Mesendoderm (in vitro differentiated cells): ENCODE measurements at regions not wholly inside any gene's neighbourhood (a gene's known extent, or its start where the extent isn't known, plus 50 kb on each side); places are given as distances from the start of the nearest gene placed in this dataset.
"Not testable (repeated sequence)": the region's sequence is repeated elsewhere in the genome, so short reads cannot be mapped to it uniquely, and the experiment has no call there.

ENCODE experiments used
- DNase-seq: peaks from one replicate; pipeline ENCODE4 v3.0.0; 2013
- H2AK5ac ChIP-seq: 2 replicates; pipeline ENCODE4 v1.6.1; 2013; ENCODE audit warnings: low read length, inconsistent platforms
- H2BK120ac ChIP-seq: 2 replicates; pipeline ENCODE4 v1.6.1; 2013; ENCODE audit warnings: low read depth, mild to moderate bottlenecking, low read length, moderate library complexity, mixed read lengths
- H2BK15ac ChIP-seq: replicated peaks from 2 replicates; pipeline ENCODE4 v1.6.1; 2013; ENCODE audit warnings: low read depth, mild to moderate bottlenecking, moderate library complexity
- H2BK5ac ChIP-seq: 2 replicates; pipeline ENCODE4 v1.6.1; 2013; ENCODE audit warnings: low read length, inconsistent platforms
- H3K18ac ChIP-seq: 2 replicates; pipeline ENCODE4 v1.6.1; 2013; ENCODE audit warnings: mild to moderate bottlenecking, low read length, mixed read lengths
- H3K23ac ChIP-seq: one replicate; pipeline ENCODE4 v1.6.1; 2013; ENCODE audit warnings: low read length
- H3K27ac ChIP-seq: 2 replicates; pipeline ENCODE4 v1.5.1; 2013; ENCODE audit warnings: low read depth, mild to moderate bottlenecking, inconsistent platforms, low read length, moderate library complexity
- H3K27me3 ChIP-seq: 2 replicates; pipeline ENCODE4 v1.6.1; 2013; ENCODE audit warnings: low read length, control low read depth, mild to moderate bottlenecking, inconsistent platforms; ENCODE audit not compliant: insufficient read depth, poor library complexity
- H3K36me3 ChIP-seq: 2 replicates; pipeline ENCODE4 v1.6.1; 2013; ENCODE audit warnings: low read length, inconsistent platforms; ENCODE audit not compliant: control insufficient read depth, insufficient read depth
- H3K4ac ChIP-seq: one replicate; pipeline ENCODE4 v1.6.1; 2013; ENCODE audit warnings: low read depth, mild to moderate bottlenecking, low read length, moderate library complexity
- H3K4me1 ChIP-seq: 2 replicates; pipeline ENCODE4 v1.6.1; 2013; ENCODE audit warnings: low read depth, low read length, inconsistent platforms; ENCODE audit not compliant: control insufficient read depth
- H3K4me2 ChIP-seq: 2 replicates; pipeline ENCODE4 v1.6.1; 2013; ENCODE audit warnings: low read length
- H3K4me3 ChIP-seq: 2 replicates; pipeline ENCODE4 v1.5.1; 2013; ENCODE audit warnings: mild to moderate bottlenecking, low read length
- H3K56ac ChIP-seq: one replicate; pipeline ENCODE4 v1.6.1; 2013; ENCODE audit warnings: low read length
- H3K79me1 ChIP-seq: 2 replicates; pipeline ENCODE4 v1.6.1; 2013; ENCODE audit warnings: low read length, inconsistent platforms
- H3K79me2 ChIP-seq: 2 replicates; pipeline ENCODE4 v1.6.1; 2013; ENCODE audit warnings: mild to moderate bottlenecking, low read length; ENCODE audit not compliant: control insufficient read depth, insufficient read depth
- H3K9ac ChIP-seq: 2 replicates; pipeline ENCODE4 v1.6.1; 2013; ENCODE audit warnings: low read length, inconsistent platforms
- H4K5ac ChIP-seq: one replicate; pipeline ENCODE4 v1.6.1; 2013; ENCODE audit warnings: low read length
- H4K8ac ChIP-seq: one replicate; pipeline ENCODE4 v1.6.1; 2013; ENCODE audit warnings: low read depth, mild to moderate bottlenecking, control low read depth, low read length, moderate library complexity
- WGBS: extraction: QIAGEN DNeasy Blood & Tissue Kit; methylation state at CpG from one replicate; pipeline ENCODE4 v1.1.7; 2013; ENCODE audit warnings: low lambda C conversion rate, missing lambda C conversion rate; ENCODE audit not compliant: insufficient coverage; ENCODE audit errors: extremely low coverage; 5-methylcytosine and 5-hydroxymethylcytosine counted together

DNA sequence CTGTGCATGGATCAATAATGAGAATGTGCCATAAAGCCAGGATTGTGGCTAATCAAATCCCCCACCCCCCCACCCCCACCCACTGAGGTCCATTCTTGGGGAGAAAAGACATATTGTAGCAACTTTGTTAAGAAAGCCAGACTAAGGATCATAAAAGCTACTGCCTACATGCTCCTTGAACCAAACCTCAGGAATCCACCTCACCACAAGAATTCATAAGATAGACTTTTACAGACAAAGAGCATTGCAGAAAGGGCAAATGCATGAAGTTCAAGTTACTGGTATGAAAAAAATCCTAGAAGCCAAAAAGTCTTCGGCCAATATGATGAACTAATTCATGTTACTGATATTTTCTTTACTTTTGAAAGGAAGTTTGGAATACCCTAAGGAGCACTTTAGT is 187.9 kb upstream of the ARID1B start:
- Histone ChIP-seq H3K23ac (no peak overlapping the region), H3K4ac (no peak overlapping the region), H4K8ac (no peak overlapping the region), H4K5ac (no peak overlapping the region), H3K56ac (no peak overlapping the region), H3K18ac (no peak overlapping the region), H3K27ac (no peak overlapping the region), H3K4me2 (no peak overlapping the region), H3K27me3 (no peaks in the 10 kb centered on the region), H3K79me2 (no peaks in the 10 kb centered on the region), H3K79me1 (no peaks in the 10 kb centered on the region), H3K9ac (no peak overlapping the region), H2BK15ac (no peak overlapping the region), H2BK120ac (no peak overlapping the region), H2BK5ac (no peak overlapping the region), H3K4me3 (no peak overlapping the region), H2AK5ac (no peak overlapping the region), H3K4me1 (no peaks in the 10 kb centered on the region), H3K36me3 (no peaks in the 10 kb centered on the region)
- no CpG with 5 or more reads among the region's 1 CpG for WGBS
- DNase-seq: no peak

DNA sequence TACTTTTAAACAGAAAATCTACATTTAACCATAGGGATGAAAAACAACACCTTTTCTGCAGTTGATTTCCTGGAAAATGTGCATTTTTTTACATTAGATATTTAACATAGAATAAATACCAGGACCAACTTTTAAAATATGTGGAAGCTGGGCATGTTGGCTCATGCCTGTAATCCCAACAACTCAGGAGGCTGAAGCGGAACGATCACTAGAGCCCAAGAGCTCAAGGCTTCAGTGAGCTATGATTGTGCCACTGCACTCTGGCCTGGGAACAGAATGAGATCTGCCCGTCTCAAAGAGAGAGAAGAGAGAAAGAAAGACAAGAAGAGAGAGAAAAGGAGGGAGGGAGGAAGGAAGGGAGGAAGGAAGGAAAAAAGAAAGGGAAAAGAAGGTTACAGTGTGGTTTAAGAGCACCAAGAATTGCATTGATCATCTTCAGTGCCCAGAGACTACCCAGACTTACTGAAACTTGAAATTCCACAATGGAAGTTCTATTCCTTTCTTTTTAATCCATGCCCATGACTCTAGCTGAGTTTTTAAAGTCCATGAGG is 189.4 kb upstream of the ARID1B start:
- Histone ChIP-seq H3K4me3 (no peak overlapping the region), H2AK5ac (no peak overlapping the region), H3K4me2 (no peak overlapping the region), H3K56ac (no peak overlapping the region), H3K27ac (no peak overlapping the region), H3K36me3 (no peaks in the 10 kb centered on the region), H3K4ac (no peak overlapping the region), H3K23ac (no peak overlapping the region), H3K27me3 (no peaks in the 10 kb centered on the region), H4K5ac (no peak overlapping the region), H2BK5ac (no peak overlapping the region), H3K79me1 (no peaks in the 10 kb centered on the region), H3K9ac (no peak overlapping the region), H3K79me2 (no peaks in the 10 kb centered on the region), H2BK15ac (no peak overlapping the region), H3K18ac (no peak overlapping the region), H2BK120ac (no peak overlapping the region), H4K8ac (no peak overlapping the region), H3K4me1 (no peaks in the 10 kb centered on the region)
- DNase-seq: no peak
- no CpG with 5 or more reads among the region's 3 CpGs for WGBS

DNA sequence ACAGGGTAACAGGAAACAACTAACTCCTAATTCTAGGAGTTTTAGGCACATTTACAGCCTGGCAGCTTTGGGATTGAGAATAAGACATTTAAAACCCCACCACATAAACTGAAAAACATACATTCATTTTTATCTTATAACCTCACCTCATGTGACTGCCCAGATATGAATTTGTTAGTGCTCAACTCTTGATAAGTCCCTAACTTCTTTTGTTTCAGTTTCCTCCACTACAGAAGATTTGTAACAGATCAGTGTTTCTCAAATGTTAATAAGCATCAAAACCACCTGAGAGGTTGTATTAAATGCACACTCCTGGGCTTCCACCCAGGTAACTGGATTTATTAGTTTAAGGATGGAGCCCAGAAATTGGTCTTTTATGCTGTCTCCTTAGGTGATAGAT is 190.1 kb upstream of the ARID1B start:
- no peaks in the 10 kb centered on the region for H3K27me3 ChIP-seq
- no peaks in the 10 kb centered on the region for H3K4me1 ChIP-seq
- no peak overlapping the region for H3K9ac ChIP-seq
- H4K5ac ChIP-seq: no peak overlapping the region
- no peak overlapping the region for H4K8ac ChIP-seq
- H2AK5ac ChIP-seq: no peak overlapping the region
- no peak for DNase-seq
- no peaks in the 10 kb centered on the region for H3K36me3 ChIP-seq
- no peak overlapping the region for H3K56ac ChIP-seq
- no peak overlapping the region for H3K18ac ChIP-seq
- no peak overlapping the region for H3K27ac ChIP-seq
- no peaks in the 10 kb centered on the region for H3K79me2 ChIP-seq
- no peak overlapping the region for H2BK120ac ChIP-seq
- H3K4ac ChIP-seq: no peak overlapping the region
- H3K23ac ChIP-seq: no peak overlapping the region
- no peak overlapping the region for H3K4me3 ChIP-seq
- H3K4me2 ChIP-seq: no peak overlapping the region
- no peak overlapping the region for H2BK15ac ChIP-seq
- H2BK5ac ChIP-seq: no peak overlapping the region
- H3K79me1 ChIP-seq: no peaks in the 10 kb centered on the region

DNA sequence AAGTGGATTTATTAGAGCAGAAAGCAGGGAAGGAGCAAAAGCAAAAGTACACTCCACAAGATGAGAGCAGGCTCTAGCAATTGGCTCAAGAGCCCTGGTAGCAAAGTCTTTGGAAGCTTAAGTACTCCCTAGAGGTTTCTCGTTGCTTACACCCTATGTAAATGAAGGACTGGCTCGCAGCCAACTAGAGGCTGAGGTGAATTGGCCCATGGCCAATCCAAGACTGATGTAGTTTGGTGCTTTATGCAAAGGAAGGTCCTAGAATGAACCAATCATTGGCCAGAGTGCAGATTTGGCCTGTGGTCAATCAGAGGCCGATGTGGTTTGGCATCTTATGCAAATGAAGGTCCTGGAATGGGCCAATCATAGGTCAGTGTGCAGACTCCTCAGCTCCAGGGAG is 191.3 kb upstream of the ARID1B start:
- H3K23ac ChIP-seq: no peak overlapping the region
- no peak overlapping the region for H2AK5ac ChIP-seq
- no peak overlapping the region for H2BK5ac ChIP-seq
- H3K4me1 ChIP-seq: no peaks in the 10 kb centered on the region
- DNase-seq: no peak
- no peak overlapping the region for H4K8ac ChIP-seq
- H3K36me3 ChIP-seq: no peaks in the 10 kb centered on the region
- no peak overlapping the region for H4K5ac ChIP-seq
- H3K4me2 ChIP-seq: no peak overlapping the region
- no peak overlapping the region for H3K9ac ChIP-seq
- H3K27ac ChIP-seq: no peak overlapping the region
- WGBS: no CpG with 5 or more reads among the region's 3 CpGs
- no peak overlapping the region for H3K4ac ChIP-seq
- no peaks in the 10 kb centered on the region for H3K79me2 ChIP-seq
- no peak overlapping the region for H2BK15ac ChIP-seq
- H3K27me3 ChIP-seq: no peaks in the 10 kb centered on the region
- no peaks in the 10 kb centered on the region for H3K79me1 ChIP-seq
- H3K18ac ChIP-seq: no peak overlapping the region
- H3K56ac ChIP-seq: no peak overlapping the region
- no peak overlapping the region for H2BK120ac ChIP-seq
- no peak overlapping the region for H3K4me3 ChIP-seq

DNA sequence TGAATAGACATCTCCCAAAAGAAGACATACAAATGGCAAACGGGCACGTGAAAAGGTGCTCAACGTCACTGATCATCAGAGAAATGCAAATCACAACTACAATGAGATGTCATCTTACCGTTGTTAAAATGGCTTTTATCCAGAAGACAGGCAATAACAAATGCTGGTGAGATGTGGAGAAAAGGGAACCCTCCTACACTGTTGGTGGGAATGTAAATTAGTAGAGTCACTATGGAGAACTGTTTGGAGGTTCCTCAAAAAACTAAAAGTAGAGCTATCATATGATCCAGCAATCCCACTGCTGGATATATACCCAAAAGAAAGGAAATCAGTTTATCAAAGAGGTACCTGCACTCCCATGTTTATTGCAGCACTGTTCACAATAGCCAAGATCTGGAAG is 193.1 kb upstream of the ARID1B start:
- not testable (repeated sequence) for H2BK120ac ChIP-seq, H3K4me2 ChIP-seq, H3K9ac ChIP-seq, H3K4me1 ChIP-seq, H2AK5ac ChIP-seq, H3K27me3 ChIP-seq, H3K79me2 ChIP-seq, H3K23ac ChIP-seq, H4K8ac ChIP-seq, H3K4me3 ChIP-seq, H2BK15ac ChIP-seq, DNase-seq, H3K79me1 ChIP-seq, H3K27ac ChIP-seq, H3K56ac ChIP-seq, H3K4ac ChIP-seq, H3K36me3 ChIP-seq, H4K5ac ChIP-seq, H3K18ac ChIP-seq, H2BK5ac ChIP-seq
- WGBS: no CpG with 5 or more reads among the region's 4 CpGs

DNA sequence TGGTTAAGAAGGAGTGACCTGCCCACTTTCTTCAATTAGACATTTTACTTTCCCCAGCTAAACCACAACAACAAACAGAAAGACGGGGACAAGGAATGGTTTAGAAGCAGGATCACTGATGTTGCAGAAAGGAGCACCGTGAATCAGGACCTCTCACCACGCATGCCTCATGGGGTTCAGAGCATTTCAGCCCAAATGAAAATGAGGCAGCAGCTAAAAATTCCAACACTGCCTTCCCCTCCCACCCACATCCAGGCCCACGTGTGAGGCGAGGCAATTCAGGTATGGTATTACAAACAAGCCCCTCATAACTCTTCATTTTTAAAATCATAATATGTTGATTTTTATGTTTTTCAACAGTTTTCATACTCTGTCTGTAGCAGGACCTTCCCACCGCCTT is 194.1 kb upstream of the ARID1B start:
- Histone ChIP-seq H3K79me2 (no peaks in the 10 kb centered on the region), H4K8ac (no peak overlapping the region), H4K5ac (no peak overlapping the region), H3K23ac (no peak overlapping the region), H3K4me1 (no peaks in the 10 kb centered on the region), H3K27me3 (no peaks in the 10 kb centered on the region), H3K36me3 (no peaks in the 10 kb centered on the region), H2AK5ac (no peak overlapping the region), H3K79me1 (no peaks in the 10 kb centered on the region), H3K56ac (no peak overlapping the region), H2BK15ac (no peak overlapping the region), H2BK120ac (no peak overlapping the region), H3K4ac (no peak overlapping the region), H3K4me2 (no peak overlapping the region), H2BK5ac (no peak overlapping the region), H3K18ac (no peak overlapping the region), H3K4me3 (no peak overlapping the region), H3K27ac (no peak overlapping the region), H3K9ac (no peak overlapping the region)
- WGBS: no CpG with 5 or more reads among the region's 6 CpGs
- DNase-seq: no peak
